ENCODE measurements at regions not wholly inside any gene's neighbourhood (a gene's known extent, or its start where the extent isn't known, plus 50 kb on each side); places are given as distances from the start of the nearest gene placed in this dataset.

- DNase-seq = no peak
Measured at GRCh38 chr1:220983877-220984635, 104.8 kb downstream of the HLX start.

- no peak for DNase-seq
Measured at GRCh38 chr1:220990427-220991339, 111.4 kb downstream of the HLX start.

- DNase-seq = no peak
Measured at GRCh38 chr1:220991506-220991905, 112.3 kb downstream of the HLX start.

GRCh38 chr1:220991959-220992704 lies 112.9 kb downstream of the HLX start:
- DNase-seq = no peak

GRCh38 chr1:220992705-220993052 lies 113.4 kb downstream of the HLX start:
- no peak for DNase-seq

- DNase-seq = no peak
Measured at GRCh38 chr1:220994671-220995070, 115.4 kb downstream of the HLX start.

- no peak for DNase-seq
Measured at GRCh38 chr1:220997791-220998190, 118.5 kb downstream of the HLX start.

GRCh38 chr1:220999872-221000863 lies 120.9 kb downstream of the HLX start:
- DNase-seq = no peak

GRCh38 chr1:221001167-221001566 lies 121.9 kb downstream of the HLX start:
- no peak for DNase-seq

GRCh38 chr1:221002601-221003000 lies 123.4 kb downstream of the HLX start:
- DNase-seq = no peak

- no peak for DNase-seq
Measured at GRCh38 chr1:221011145-221011544, 131.9 kb downstream of the HLX start.

- no peak for DNase-seq
Measured at GRCh38 chr1:221012120-221012519, 132.9 kb downstream of the HLX start.

GRCh38 chr1:221013691-221014660 lies 134.7 kb downstream of the HLX start:
- DNase-seq = no peak

- DNase-seq = no peak
Measured at GRCh38 chr1:221015159-221015790, 136.0 kb downstream of the HLX start.

GRCh38 chr1:221016751-221017150 lies 137.5 kb downstream of the HLX start:
- no peak for DNase-seq

GRCh38 chr1:221018414-221018813 lies 139.2 kb downstream of the HLX start:
- DNase-seq = no peak

- DNase-seq = no peak
Measured at GRCh38 chr1:221022331-221022730, 143.1 kb downstream of the HLX start.

- DNase-seq = no peak
Measured at GRCh38 chr1:221023482-221023881, 144.2 kb downstream of the HLX start.

GRCh38 chr1:221025501-221025900 lies 146.3 kb downstream of the HLX start:
- no peak for DNase-seq

GRCh38 chr1:221025956-221026355 lies 146.7 kb downstream of the HLX start:
- DNase-seq = no peak

Measured in effector CD4-positive, alpha-beta T cell (primary cell).